Stimulated activated CD8-positive, alpha-beta memory T cell treated with anti-CD3 and anti-CD28 coated beads, Interleukin-7, amount 100 ng/mL, for 48 hours (primary cell): ENCODE measurements at regions not wholly inside any gene's neighbourhood (a gene's known extent, or its start where the extent isn't known, plus 50 kb on each side); places are given as distances from the start of the nearest gene placed in this dataset.

Experiments
- DNase-seq, 2 donors: peaks; one replicate each; pipeline ENCODE4 v3.0.0-alpha.2; 2020; ENCODE audit warnings: low read depth in 1 of 2; ENCODE audit errors: extremely low read depth in 1 of 2

DNA sequence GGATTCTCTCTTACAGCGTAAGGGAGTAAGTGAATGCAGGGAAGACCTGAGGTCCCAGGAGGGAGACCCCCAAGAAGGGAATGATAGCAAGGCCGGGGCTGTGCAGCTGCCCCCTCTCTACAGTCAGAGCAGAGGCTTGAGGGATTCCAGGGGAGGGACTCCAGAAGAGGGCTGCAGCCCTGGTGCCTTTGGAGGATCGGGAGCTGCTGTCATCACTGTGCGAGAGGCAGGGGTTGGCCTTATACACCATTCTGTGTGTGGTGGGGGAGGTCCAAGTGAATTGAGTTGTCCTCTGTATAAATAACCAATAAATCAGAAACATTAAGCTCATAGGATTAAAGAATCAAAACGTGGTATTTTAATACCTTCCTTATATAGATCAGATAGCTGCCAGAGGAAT is 114.9 kb downstream of the GLI2 start:
- DNase-seq: no peak

GRCh38 chr2:120851116-120851773 is 115.6 kb downstream of the GLI2 start:
- DNase-seq: no peak

- no peak for DNase-seq
These were observed 116.6 kb downstream of the GLI2 start for GRCh38 chr2:120852200-120852815.

DNA sequence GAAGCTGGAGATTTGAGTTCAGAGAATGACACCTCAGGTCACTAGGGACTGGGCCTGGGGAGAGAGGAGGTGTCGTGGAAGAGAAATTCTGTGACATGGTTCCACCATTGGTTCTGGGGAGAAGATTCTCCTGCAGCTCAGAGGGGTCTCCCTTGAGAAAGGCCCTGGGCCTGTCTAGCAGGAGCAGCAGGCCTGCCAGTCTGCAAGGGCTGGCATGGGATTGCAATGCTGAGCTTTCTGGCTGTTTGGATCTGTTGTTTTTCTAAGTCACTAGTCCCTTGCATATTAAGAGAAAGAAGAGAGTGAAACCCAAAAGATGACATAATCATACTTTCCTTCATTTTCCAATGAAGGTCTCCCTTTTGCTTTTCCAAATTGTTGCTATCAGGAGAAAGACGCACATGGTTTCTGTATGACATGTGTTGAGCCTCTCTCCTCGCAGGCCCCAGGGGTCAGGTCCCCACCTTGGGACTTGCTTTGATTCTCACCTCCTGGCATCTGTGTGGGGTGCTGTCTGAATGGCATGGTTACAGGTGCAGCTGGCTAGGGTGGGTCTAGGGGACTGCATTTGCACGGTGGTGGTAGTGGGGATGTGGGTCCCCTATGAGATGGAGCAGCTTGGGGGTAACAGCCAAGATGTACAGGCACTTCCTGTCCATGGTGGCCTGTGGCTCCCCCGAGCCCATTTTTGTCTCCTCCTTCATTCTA is 117.8 kb downstream of the GLI2 start:
- no peak for DNase-seq

DNA sequence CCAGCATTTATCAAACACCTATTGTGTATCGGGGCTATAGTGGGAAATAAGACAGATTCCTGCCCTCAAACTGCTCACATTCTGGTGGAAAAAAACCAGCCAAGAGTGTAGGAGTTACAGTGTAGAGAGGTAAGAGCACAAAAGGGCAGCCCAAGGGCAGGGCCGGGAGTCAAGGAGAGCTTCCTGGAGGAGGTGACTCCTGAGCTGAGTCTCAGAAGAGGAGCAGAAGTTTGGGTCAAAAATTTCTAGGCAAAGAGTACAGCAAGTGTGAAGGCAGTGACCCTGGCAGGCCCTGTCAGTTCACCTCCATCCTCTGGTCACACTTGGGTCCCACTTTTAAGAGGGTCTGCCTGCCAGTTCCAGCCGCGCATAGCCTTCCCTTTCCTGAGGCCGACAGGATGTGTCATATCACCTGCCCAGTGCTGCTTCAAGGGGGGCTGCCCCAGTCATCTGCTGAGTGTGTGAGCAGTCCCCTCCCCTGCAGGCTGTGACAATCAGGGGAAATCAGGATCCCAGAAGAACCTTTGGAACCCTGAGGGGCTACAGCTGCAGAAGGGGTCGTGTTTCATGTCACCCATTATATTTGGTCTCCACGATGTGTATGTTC is 118.4 kb downstream of the GLI2 start:
- DNase-seq: no peak

DNA sequence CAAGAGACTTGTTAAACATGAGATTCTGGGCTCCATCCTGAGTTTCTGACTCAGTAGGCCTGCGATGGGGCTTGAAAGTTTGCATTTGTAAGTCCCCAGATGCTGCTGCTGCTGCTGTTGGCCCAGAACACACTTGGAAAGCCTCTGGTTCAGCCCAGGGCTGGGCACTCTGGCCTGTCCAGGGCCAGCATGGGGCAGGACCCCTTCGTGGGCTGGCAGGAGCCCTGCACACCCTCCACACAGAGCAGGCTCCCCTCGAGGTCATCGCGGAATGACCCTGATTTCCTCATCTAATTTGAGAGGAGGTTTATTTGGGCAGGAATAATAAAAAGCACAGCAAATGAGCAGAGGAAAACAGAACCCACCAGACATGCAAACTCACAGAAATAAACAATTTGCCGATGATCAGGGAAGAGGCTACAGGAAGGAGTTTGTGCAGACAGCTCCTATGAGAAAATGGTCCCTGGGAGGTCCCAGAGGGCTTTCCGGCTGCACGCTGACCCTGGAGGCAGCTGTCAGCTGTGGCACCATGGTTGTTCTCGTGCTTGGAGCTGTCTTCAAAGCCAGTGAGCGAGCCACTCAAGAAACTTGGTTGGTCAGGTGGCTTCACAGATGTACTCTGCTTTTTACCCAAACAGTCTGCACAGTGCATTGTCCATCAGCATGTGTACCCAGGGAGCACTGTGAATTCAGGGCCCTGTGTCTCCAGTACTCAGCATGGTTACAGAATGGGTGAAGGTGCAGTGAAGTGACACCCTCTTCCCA is 119.3 kb downstream of the GLI2 start:
- no peak for DNase-seq

- DNase-seq: no peak
These were observed 120.3 kb downstream of the GLI2 start for GRCh38 chr2:120855855-120856405.

GRCh38 chr2:120856421-120856862 is 120.8 kb downstream of the GLI2 start:
- DNase-seq: no peak

- DNase-seq: no peak
These were observed 121.8 kb downstream of the GLI2 start for GRCh38 chr2:120857422-120857821.

GRCh38 chr2:120857931-120858330 is 122.3 kb downstream of the GLI2 start:
- DNase-seq: no peak

DNA sequence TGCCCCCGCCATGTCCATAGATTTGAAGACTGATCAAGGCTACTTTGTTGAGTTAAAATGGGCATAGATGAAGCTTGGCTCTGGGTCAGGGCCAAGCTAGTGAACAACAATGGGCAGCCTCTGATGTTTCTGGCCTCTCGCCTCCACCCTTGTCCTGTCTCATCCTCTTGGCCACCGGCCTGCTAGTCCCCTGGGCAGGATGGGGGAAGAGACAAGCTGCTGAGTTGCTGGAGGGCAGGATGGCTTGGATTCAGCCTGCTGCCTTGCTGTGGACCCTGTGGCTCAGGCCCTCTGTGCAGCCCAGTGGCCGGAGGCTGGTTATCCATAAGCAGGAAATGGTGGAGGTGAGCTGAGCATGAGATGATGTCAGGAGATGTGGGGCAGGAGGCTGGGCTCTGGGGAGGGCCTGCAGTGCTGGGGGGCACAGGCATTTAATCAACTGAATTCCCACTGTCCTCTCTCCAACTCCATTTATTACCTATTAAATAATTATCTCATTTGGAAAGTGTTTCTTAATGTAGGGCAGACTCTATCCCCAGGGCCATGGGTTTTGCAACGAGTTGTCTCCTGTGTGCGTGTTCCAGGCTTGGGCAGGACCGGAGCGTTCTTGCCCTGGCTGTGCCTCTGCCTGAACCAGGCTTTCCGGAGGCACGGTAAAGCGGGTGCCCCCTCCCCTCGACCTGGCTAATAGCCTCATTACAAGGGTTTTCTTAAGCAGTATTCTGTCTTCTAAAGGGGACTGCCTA is 122.9 kb downstream of the GLI2 start:
- no peak for DNase-seq

- DNase-seq: no peak
These were observed 123.5 kb downstream of the GLI2 start for GRCh38 chr2:120859128-120859527.

DNA sequence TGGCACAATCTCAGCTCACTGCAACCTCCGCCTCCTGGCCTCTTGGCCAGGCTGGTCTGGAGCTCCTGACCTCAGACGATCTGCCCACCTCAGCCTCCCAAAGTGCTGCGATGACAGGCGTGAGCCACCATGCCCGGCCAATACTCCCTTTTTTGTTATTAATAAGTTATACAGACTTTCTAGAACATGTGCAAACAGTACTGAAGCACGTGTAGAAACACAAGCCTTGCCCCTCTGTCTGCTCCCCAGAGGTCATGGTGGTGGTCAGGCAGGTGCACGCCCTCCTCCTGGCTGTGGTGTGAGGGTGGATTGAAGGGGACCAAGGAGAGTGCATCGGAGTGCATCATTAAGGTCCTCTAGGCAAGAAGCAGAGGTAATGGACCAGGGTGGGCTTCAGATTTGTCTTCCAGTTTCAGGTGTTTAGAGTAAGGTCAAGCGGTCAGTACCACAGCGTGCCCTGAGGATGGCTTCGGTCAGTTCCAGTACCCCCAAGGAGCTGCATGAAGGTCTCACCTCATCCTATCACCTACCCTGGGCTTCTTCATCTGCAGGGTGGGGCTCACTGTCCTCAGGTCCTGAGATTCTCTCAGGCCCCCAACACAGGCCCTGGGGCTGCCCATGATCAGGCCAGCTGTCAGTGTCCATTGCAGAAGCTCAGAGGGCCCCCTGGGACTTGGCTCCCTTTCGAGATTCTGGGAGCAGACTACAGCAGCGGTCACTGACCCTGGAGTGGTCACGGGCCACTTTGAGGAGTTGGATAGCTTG is 124.3 kb downstream of the GLI2 start:
- no peak for DNase-seq

DNA sequence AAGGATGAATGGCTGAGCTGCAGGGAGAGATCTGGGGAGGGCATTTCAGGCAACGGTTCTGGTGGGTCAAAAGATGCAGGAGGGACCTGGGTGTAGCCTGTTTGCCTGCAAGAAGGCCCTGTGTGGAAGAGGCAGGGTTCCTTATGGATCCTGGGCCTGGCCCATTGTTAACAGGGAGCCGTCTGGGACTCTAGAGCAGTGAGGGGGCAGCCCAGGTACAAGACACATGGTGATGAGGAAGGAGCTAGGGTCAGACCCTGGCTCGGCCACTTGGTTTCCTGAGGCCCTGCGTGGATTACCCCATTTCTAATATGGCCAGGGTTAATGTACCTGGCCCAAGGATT is 124.9 kb downstream of the GLI2 start:
- no peak for DNase-seq

DNA sequence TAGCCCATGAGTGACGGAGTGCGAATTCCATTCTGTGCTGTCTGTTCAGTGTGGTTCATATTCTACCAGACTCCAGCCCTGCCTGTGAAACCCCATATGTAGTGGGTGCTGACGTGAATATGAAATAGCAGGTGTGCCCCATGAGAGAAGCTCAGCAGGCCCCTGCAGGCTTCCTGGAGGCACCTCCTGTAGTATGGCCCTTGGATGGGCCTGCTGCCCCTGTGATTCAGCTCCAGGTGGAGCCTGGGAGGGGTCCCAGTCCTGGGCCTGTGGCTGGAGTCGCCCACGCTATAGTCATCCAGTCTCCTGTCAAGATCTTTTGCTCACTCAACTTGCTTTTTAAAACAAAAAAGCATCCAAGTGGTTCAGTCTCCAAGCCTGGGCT is 125.5 kb downstream of the GLI2 start:
- no peak for DNase-seq

DNA sequence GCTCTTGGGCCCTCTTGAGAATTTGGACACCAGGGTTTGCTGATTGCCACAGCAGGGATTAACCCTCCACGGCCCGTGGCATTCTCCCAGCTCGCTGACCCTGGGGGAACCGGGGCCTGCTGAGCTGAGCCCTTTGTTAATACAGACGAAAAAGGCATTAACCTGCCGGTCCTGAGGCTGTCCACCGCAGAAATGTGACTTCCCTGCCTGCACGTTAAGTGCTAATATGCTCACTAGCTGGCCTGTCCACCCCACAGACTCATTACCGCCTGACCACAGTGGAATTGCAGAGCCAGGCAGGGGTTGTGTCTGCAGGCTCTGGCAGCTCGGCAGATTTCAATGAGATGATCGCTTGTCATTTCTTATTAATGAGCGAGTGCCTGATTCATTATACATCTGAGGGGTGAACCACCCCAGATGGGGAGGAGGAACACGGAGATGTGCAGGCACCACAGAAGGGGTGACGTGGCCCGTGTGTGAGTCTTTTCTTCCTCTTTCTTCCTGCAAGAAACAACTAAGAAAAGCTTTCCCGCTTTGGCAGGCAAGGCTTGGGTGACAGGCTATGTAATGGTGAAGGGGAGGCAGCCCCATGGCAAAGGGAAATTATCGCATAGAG is 126.0 kb downstream of the GLI2 start:
- no peak for DNase-seq

GRCh38 chr2:120862201-120863060 is 126.8 kb downstream of the GLI2 start:
- DNase-seq: no peak

- no peak for DNase-seq
These were observed 127.5 kb downstream of the GLI2 start for GRCh38 chr2:120863146-120863545.
